Left lung (tissue), 4 donors: ENCODE measurements at regions not wholly inside any gene's neighbourhood (a gene's known extent, or its start where the extent isn't known, plus 50 kb on each side); places are given as distances from the start of the nearest gene placed in this dataset.

Experiments used
- ATAC-seq: fragments of 200-7000 bp; cut with Tn5 transposase; one replicate; pipeline ENCODE4 v1.9.1; 2020; ENCODE audit warnings: moderate library complexity
- DNase-seq, 4 donors: peaks; one replicate each; pipeline ENCODE4 v3.0.0-alpha.2; 2013 to 2020
- H3K27ac ChIP-seq, 2 donors: fragments of 200-600 bp; sonication (generic) in 1 of 2; one replicate each; pipeline versions ENCODE4 v1.5.0 to v1.8.0; 2020 to 2021
- H3K27me3 ChIP-seq, 2 donors: fragments of 200-600 bp; sonication (generic) in 1 of 2; one replicate each; pipeline versions ENCODE4 v1.5.0 to v1.8.0; 2020 to 2021
- H3K36me3 ChIP-seq, 2 donors: fragments of 200-600 bp; sonication (generic) in 1 of 2; one replicate each; pipeline versions ENCODE4 v1.5.0 to v1.8.0; 2020 to 2021
- H3K4me1 ChIP-seq, 2 donors: fragments of 200-600 bp; one replicate each; pipeline ENCODE4 v1.8.0; 2021
- H3K4me3 ChIP-seq, 2 donors: fragments of 200-600 bp; sonication (generic) in 1 of 2; one replicate each; pipeline versions ENCODE4 v1.5.0 to v1.8.0; 2020 to 2021; ENCODE audit warnings: mild to moderate bottlenecking in 1 of 2
- H3K9me3 ChIP-seq, 2 donors: fragments of 200-600 bp; sonication (generic) in 1 of 2; one replicate each; pipeline versions ENCODE4 v1.5.0 to v1.8.0; 2020 to 2021
- intact Hi-C, 2 donors: fragments of 100-400 bp; cut with DNase I; formaldehyde crosslinking; loops; one replicate each; pipeline versions ENCODE4 v1.11.2 to v1.14.2; 2022
- TF ChIP-seq, protein P1 (sequence below), 2 donors: fragments of 200-600 bp; sonication (generic) in 1 of 2; IDR thresholded peaks; one replicate each; pipeline versions ENCODE4 v1.5.0 to v1.8.0; 2021; ENCODE audit warnings: antibody characterized with exemption in 2 of 2
- donor health status: DM: no; HTN: yes; CAD: no.
- donor health status: DM: no; HTN: no; CAD: no.

GRCh38 chr3:162487138-162487537, 990.5 kb downstream of the OTOL1 start:
- no peaks in the 10 kb centered on the region for H3K9me3 ChIP-seq
- ATAC-seq (no peak), DNase-seq (no peak)
- H3K4me3 ChIP-seq, result no peak overlapping the region
- H3K27ac ChIP-seq, result no peak overlapping the region
- no peaks in the 10 kb centered on the region for H3K36me3 ChIP-seq
- no peaks in the 10 kb centered on the region for H3K27me3 ChIP-seq
- intact Hi-C loops, result no loop called here
- TF ChIP-seq, protein P1, sequence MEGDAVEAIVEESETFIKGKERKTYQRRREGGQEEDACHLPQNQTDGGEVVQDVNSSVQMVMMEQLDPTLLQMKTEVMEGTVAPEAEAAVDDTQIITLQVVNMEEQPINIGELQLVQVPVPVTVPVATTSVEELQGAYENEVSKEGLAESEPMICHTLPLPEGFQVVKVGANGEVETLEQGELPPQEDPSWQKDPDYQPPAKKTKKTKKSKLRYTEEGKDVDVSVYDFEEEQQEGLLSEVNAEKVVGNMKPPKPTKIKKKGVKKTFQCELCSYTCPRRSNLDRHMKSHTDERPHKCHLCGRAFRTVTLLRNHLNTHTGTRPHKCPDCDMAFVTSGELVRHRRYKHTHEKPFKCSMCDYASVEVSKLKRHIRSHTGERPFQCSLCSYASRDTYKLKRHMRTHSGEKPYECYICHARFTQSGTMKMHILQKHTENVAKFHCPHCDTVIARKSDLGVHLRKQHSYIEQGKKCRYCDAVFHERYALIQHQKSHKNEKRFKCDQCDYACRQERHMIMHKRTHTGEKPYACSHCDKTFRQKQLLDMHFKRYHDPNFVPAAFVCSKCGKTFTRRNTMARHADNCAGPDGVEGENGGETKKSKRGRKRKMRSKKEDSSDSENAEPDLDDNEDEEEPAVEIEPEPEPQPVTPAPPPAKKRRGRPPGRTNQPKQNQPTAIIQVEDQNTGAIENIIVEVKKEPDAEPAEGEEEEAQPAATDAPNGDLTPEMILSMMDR (IDR thresholded peaks at IDR 0.05), result no peak
- no peaks in the 10 kb centered on the region for H3K4me1 ChIP-seq

- intact Hi-C loops, result no loop called here
- Histone ChIP-seq H3K27me3 (no peaks in the 10 kb centered on the region), H3K9me3 (peaks cover 0 to 2% of the 10 kb centered on the region in 2 donors), H3K36me3 (no peaks in the 10 kb centered on the region), H3K4me3 (no peak overlapping the region), H3K27ac (no peak overlapping the region), H3K4me1 (no peaks in the 10 kb centered on the region)
- TF ChIP-seq, protein P1 (IDR thresholded peaks at IDR 0.05), result no peak
- DNase-seq (peak in 1 of 4 donors; percentile 0), ATAC-seq (no peak)
Measured at GRCh38 chr3:162489853-162490252, 993.2 kb downstream of the OTOL1 start.

GRCh38 chr3:162491952-162492351, 995.3 kb downstream of the OTOL1 start:
- no peaks in the 10 kb centered on the region for H3K4me1 ChIP-seq
- no peak for DNase-seq
- intact Hi-C loops, result no loop called here
- no peak for ATAC-seq
- H3K9me3 ChIP-seq, result peaks cover 0 to 7% of the 10 kb centered on the region in 2 donors
- H3K27me3 ChIP-seq, result no peaks in the 10 kb centered on the region
- TF ChIP-seq, protein P1 (IDR thresholded peaks at IDR 0.05), result no peak
- H3K36me3 ChIP-seq, result no peaks in the 10 kb centered on the region
- H3K27ac ChIP-seq, result no peak overlapping the region
- H3K4me3 ChIP-seq, result no peak overlapping the region

GRCh38 chr3:162492446-162493081, 996.0 kb downstream of the OTOL1 start:
- H3K4me1 ChIP-seq, result no peaks in the 10 kb centered on the region
- DNase-seq (no peak), ATAC-seq (no peak)
- peaks cover 0 to 7% of the 10 kb centered on the region in 2 donors for H3K9me3 ChIP-seq
- H3K4me3 ChIP-seq, result no peak overlapping the region
- H3K27me3 ChIP-seq, result no peaks in the 10 kb centered on the region
- H3K36me3 ChIP-seq, result no peaks in the 10 kb centered on the region
- H3K27ac ChIP-seq, result no peak overlapping the region
- intact Hi-C loops, result no loop called here
- TF ChIP-seq, protein P1 (IDR thresholded peaks at IDR 0.05), result no peak

GRCh38 chr3:162498626-162499025, 1002.0 kb downstream of the OTOL1 start:
- TF ChIP-seq, protein P1 (IDR thresholded peaks at IDR 0.05), result no peak
- Histone ChIP-seq H3K36me3 (no peaks in the 10 kb centered on the region), H3K27me3 (no peaks in the 10 kb centered on the region), H3K27ac (no peak overlapping the region), H3K4me1 (no peaks in the 10 kb centered on the region), H3K4me3 (no peak overlapping the region), H3K9me3 (peaks cover 0 to 10% of the 10 kb centered on the region in 2 donors)
- ATAC-seq (no peak), DNase-seq (no peak)
- intact Hi-C loops, result no loop called here
